IPS DF 4.7 (cell line): ENCODE measurements at regions not wholly inside any gene's neighbourhood (a gene's known extent, or its start where the extent isn't known, plus 50 kb on each side); places are given as distances from the start of the nearest gene placed in this dataset.

Experiments used
- DNase-seq: peaks from one replicate; pipeline ENCODE4 v3.0.0-alpha.2; 2013; ENCODE audit warnings: low spot score; ENCODE audit errors: extremely low read depth

GRCh38 chrX:38988301-38988700, 187.0 kb downstream of the MID1IP1 start:
- no peak for DNase-seq

GRCh38 chrX:38989076-38989475, 187.8 kb downstream of the MID1IP1 start:
- no peak for DNase-seq

GRCh38 chrX:38991656-38992440, 190.6 kb downstream of the MID1IP1 start:
- DNase-seq, result no peak

GRCh38 chrX:38992441-38993096, 191.3 kb downstream of the MID1IP1 start:
- DNase-seq, result no peak

- DNase-seq, result no peak
Observed at GRCh38 chrX:38993500-38993899, 192.2 kb downstream of the MID1IP1 start.

- DNase-seq, result no peak
Observed at GRCh38 chrX:38999099-38999498, 197.8 kb downstream of the MID1IP1 start.

- no peak for DNase-seq
Observed at GRCh38 chrX:38999967-39000745, 198.9 kb downstream of the MID1IP1 start.

- no peak for DNase-seq
Observed at GRCh38 chrX:39000802-39001201, 199.5 kb downstream of the MID1IP1 start.

- DNase-seq, result no peak
Observed at GRCh38 chrX:39002466-39002865, 201.2 kb downstream of the MID1IP1 start.

GRCh38 chrX:39008549-39008948, 207.3 kb downstream of the MID1IP1 start:
- no peak for DNase-seq

- no peak for DNase-seq
Observed at GRCh38 chrX:39011454-39012221, 210.4 kb downstream of the MID1IP1 start.

GRCh38 chrX:39012621-39013111, 211.4 kb downstream of the MID1IP1 start:
- no peak for DNase-seq

- DNase-seq, result no peak
Observed at GRCh38 chrX:39016556-39016955, 215.3 kb downstream of the MID1IP1 start.

- no peak for DNase-seq
Observed at GRCh38 chrX:39017077-39017476, 215.8 kb downstream of the MID1IP1 start.

GRCh38 chrX:39017716-39018115, 216.5 kb downstream of the MID1IP1 start:
- DNase-seq, result no peak

GRCh38 chrX:39018541-39018940, 217.3 kb downstream of the MID1IP1 start:
- no peak for DNase-seq

- DNase-seq, result no peak
Observed at GRCh38 chrX:39019056-39019455, 217.8 kb downstream of the MID1IP1 start.

- no peak for DNase-seq
Observed at GRCh38 chrX:39020051-39020669, 218.9 kb downstream of the MID1IP1 start.

- no peak for DNase-seq
Observed at GRCh38 chrX:39022106-39022505, 220.8 kb downstream of the MID1IP1 start.

GRCh38 chrX:39029221-39029620, 228.0 kb downstream of the MID1IP1 start:
- no peak for DNase-seq

- no peak for DNase-seq
Observed at GRCh38 chrX:39030636-39031035, 229.4 kb downstream of the MID1IP1 start.
